ENCODE measurements at regions not wholly inside any gene's neighbourhood (a gene's known extent, or its start where the extent isn't known, plus 50 kb on each side); places are given as distances from the start of the nearest gene placed in this dataset.

GRCh38 chr14:94921456-94921855 is 151.5 kb upstream of the GSC start:
- no peak for DNase-seq

GRCh38 chr14:94919896-94920295 is 150.0 kb upstream of the GSC start:
- no peak for DNase-seq

GRCh38 chr14:94918896-94919295 is 149.0 kb upstream of the GSC start:
- no peak for DNase-seq

- DNase-seq, result no peak
Measured at GRCh38 chr14:94917041-94917600, 147.2 kb upstream of the GSC start.

DNA sequence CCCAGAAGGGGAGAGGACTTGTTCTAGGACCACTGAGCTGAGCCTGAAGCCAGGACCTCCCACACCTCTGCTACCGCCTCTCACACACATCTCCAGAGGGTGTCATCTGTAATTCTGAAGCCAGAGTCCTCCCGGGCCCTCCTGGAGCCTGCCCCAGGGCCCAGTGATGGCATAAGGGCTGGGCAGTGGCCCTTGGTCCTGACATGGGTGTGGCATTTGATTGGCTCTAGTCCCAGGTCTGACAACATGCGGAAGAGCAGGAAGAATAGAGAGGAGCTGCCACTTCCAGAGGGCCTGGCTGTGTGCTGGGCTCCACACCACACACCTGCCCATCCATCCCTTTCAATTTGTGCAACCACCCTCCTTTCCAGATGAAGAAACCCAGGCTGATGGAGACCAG is 144.3 kb upstream of the GSC start:
- no peak for DNase-seq

DNA sequence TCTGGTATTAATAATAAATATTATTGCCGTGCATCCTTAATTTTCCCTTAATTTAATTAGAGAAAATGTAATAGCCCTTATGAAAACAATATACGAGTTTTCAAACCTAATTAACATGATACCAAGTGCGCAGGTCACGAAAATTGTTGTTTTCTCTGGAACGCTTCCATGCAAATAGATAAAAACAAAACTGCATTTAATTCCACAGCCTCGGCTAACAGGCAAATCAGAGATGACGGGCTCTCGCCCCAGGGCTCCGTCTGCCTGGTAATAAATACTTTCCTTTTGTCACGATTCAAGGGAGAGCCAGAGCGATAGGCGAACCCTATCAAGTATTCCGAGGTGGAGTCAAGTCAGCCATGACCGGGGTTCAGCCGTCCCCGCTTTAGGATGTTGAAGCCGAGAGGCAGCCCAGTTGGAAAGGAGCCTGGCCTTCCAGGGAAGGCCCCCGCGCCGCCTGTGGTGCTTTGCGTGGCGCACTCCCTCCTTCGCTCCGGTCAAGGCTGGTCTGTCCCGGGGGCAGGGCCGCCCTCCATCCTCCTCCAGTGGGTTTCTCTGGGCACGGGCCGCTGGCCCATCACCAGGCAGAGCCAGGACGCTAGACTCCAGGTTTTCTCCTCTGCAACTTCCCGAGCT is 137.8 kb upstream of the GSC start:
- DNase-seq, result no peak

DNA sequence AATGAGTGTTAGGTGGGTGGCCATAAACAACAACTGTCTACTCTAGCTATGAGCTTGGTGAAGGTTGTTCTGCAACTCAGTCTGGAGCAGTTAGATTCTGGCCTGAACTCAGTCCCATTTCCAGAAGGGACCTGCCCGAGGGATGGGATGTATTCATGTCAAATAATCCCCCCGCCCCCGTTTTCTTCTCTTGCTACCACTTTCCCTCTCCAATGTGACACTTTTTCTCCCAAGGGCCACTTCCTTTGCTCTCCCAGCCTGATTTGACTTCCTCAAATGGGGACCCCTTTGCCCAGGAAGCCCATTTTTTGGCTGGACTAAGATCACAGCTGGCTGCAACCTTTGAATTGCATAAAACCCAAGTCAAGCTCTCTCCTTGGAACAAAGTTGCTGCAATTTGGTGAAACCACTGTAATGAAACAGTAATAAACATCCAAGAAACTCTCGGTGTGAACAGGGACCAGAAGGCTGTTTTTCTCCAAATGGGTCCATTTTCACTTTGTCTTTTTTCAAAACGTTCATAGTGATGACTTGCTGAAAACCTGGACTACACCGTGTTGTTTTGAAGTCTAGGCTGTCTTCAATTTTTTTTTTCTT is 137.2 kb upstream of the GSC start:
- no peak for DNase-seq

DNA sequence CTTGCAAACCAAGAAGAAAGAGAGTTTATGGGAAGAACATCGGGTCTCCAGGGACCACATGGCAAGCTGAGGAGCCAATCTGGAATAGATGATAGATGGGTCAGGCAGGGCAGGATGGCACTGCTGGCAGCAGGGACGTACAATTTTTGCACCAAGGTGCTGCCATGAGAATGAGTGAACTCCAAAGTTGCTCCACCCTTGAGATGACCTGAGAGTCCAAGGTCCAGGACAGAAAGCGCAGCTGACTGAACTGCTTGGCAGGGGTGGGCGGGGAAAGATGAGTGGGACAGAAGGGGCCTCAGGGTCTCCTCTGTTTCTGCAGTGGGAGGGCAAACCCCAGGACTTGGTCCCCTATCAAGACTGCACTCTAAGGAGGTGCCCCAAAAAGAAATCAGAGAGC is 136.7 kb upstream of the GSC start:
- DNase-seq, result no peak

DNA sequence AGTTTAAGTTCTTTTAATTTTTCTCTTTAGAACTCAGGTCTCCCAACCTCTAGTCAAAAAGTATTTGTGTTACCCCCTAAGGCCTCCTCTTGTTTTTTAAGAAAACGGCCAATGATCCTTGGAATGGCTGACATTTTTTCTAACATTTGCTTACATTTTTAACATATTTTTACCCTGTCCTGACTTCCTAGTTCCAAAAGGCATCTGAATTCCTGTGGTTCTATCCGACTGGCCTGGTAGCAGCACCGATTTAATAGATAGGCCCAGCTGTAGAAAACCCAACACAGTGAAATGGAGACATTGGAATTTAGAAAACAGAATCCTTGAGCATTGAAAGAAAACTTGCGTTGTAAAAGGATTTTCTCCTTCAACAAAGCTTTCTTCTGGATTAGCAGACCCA is 134.7 kb upstream of the GSC start:
- no peak for DNase-seq

- no peak for DNase-seq
Measured at GRCh38 chr14:94903883-94904282, 134.0 kb upstream of the GSC start.

- DNase-seq, result no peak
Measured at GRCh38 chr14:94903338-94903737, 133.4 kb upstream of the GSC start.

DNA sequence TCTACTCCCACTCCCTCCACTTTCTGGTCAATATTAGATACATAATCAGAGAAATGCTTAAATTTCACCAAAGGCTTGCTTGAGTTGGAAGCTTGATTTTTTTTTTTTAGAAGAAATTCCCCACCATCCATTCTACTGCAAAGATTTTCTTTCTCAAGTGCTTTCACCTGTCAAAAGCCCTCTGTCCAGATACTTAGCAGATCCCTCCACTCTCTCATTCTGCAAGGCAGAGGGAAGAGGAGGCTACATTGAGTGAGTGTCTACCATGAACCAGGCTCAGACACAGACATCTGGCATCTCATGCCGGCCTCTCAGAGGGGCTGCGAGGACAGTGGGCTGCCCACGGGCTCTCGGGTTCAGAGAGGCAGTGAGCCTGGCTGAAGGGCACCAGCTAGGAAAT is 127.6 kb upstream of the GSC start:
- DNase-seq, result no peak

DNA sequence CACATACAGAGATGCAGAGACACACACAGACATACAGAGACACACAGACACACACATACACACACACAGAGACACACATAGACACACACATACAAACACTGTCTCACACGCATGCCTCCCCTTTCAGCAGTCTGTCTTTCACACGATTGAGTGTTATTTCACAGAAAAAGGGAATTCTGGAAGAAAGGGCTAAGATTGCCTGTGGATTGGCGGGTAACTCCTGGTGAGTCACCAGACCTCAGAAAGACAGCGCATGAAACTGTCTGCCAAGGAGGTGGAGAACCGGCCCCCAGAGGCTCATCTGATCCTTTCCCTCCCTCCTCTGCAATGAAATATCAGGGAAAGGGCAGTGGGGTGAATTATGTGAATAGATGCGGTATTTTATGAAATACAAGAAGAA is 127.2 kb upstream of the GSC start:
- no peak for DNase-seq

DNA sequence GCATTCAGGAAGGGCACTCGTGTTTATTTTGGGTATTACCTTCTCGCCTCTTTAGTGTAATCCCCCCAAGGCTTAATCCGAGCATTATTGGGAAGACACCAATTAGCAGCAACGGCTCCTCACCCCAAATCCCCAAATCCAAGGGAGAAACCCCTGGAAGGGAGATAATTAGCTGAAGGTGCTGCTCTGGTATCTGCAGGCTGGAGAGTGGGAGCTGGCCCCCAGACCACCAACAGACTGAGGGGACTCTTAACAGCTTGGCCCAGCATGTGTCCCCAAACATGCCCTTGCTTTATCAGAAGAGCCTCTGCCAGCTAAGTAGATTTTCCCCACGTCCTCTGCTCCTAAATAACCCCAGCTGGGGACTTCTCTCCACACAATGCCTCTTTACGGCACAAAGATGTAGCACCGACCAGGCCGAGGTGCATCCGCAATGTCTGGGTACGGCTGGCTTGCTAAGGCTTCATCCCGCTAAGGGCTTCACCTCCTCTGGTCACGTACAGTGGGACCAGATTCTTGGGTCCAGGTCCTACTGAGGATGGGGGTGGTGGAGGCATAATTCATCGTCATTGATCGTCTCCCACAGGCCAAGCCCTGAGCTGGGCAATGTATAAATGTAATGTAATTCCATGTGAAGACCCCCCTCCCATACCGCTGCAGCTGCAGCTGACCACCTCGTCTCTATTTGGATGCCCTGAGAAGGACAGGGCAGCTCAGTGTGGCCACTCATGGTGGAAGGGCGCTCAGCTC is 123.7 kb upstream of the GSC start:
- DNase-seq, result no peak

DNA sequence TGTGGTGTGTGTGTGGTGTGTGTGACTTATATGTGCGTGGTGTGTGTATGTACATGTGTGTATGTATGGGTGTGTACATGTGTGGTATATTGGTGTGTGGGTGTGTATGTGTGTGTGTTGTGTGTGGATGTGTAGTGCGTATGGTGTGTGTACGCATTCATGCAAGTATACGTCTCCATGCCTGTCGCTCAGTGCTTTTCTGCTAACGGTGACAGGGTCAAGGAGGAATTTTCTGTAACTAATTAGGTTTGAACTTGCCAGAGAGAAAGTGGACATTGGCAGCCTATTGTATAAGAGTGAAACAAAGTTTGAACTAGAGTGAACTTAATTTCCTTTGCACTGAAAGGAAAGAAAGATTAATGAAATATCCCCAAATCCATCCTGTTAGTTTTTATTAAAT is 120.9 kb upstream of the GSC start:
- DNase-seq, result no peak

GRCh38 chr14:94889520-94890312 is 119.8 kb upstream of the GSC start:
- DNase-seq, result no peak

- DNase-seq, result no peak
Measured at GRCh38 chr14:94888121-94888520, 118.2 kb upstream of the GSC start.

GRCh38 chr14:94887591-94887990 is 117.7 kb upstream of the GSC start:
- DNase-seq, result no peak

DNA sequence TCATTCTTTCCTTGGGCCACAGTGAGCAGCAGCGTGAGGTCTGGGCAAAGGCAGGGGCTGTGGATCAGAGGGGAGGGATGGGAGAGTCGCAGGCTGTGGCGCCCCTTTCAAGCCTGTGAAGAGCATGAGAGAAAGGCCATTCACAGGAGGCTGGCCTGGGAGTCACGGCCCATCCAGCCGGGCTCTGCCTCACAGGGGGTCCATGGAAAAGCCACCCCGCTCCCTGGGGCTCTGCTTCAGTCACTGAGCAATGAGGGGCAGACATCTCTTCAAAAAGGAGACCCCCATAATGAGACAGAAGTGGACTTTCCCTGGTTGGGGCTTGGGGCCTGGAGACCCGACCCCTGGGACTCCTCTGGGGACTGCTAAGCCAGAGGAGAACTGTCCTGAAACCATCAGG is 117.0 kb upstream of the GSC start:
- no peak for DNase-seq

DNA sequence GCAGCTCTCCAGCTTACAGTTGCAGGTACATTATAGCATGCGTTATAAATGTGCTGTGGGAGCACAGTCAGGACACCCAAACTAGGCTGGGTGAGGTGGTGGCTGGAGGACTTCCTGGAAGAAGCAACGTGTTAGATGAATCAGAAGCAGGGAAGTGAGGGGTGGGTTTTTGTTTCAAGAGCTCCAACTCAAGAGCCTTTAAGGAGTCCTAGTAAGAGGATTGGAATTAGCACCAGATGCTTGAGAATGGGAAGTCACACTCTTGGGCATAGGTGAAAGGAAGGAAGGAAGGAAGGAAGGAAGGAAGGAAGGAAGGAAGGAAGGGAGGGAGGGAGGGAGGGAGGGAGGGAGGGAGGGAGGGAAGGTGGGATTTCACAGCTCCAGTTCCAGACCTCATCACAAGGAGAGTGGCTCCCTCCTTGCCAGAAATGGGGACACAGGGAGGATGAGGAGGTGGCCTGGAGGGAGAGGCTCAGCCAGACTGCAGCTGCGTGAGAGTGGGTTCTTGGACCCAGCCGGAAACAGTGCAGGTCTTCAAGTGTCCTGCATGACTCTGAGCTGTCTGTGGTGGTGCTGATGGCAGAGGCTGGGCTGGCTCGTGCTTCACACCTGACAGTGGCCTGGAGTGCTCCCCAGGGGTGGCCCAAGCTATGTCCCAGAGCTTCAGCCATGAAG is 115.7 kb upstream of the GSC start:
- DNase-seq, result no peak

DNA sequence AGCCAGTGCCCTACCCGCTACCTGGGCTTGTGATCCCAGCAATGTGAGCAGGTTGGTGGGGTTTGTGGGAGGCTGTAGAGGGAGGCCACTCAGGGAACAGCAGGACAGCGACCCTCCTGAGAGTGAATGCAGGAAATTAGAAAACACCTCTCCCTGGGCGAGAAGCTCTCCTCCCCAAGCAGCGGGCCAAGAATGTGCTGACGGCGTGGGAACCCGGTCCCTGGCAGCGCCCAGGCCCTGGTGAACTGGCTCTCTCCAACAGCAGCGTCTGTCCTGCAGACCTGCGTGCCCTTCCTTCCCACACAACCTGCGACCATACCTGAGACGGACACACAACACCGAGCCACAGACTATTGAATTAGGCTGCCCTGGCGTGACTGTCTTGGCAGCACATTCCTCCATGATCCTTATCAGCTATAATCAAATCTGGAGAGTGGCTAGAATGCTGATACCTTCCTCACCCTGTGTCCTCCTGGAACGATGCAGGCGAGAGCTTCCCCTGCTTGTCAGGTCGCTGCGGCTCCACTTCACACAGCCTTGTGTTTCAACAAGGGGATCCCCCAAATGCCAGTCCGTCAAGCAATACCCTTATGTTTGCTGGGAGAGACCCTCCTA is 114.8 kb upstream of the GSC start:
- no peak for DNase-seq

DNA sequence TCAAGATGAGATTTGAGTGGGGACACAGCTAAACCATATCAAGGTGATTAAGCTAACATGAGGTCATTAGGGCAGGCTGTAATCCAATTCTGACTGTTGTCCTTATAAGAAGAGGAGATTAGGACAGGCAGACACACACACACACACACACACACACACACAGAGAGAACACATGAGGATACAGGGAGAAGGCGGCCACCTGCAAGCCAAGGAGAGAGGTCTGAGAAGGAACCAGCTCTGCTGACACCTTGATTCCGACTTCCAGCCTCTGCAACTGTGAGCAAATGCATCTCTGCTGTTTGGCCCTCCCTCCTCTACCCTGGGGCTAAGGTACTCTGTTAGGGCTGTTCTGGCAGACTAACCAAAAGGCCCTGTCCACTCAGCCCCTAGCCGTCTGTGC is 112.5 kb upstream of the GSC start:
- DNase-seq, result no peak

Data from CD4-positive, alpha-beta T cell treated with Interleukin-12 subunit alpha and Interleukin-12 subunit beta, for 1 hour (primary cell).